ENCODE measurements at regions not wholly inside any gene's neighbourhood (a gene's known extent, or its start where the extent isn't known, plus 50 kb on each side); places are given as distances from the start of the nearest gene placed in this dataset.

- DNase-seq (ENCODE audit: low spot score): no peak
- Histone ChIP-seq H3K9ac (ENCODE audit: low read depth in 1 of 2, low read length in 2 of 2) (no peak overlapping the region), H3K4me1 (ENCODE audit: control insufficient read depth in 4 of 4, insufficient read depth in 4 of 4, low read length in 3 of 4) (no peaks in the 10 kb centered on the region), H3K4me3 (ENCODE audit: low read depth in 1 of 3, low read length in 3 of 3) (no peak overlapping the region), H3K9me3 (ENCODE audit: control insufficient read depth in 4 of 4, low read length in 3 of 4) (no peaks in the 10 kb centered on the region), H3K36me3 (ENCODE audit: control insufficient read depth in 4 of 4, insufficient read depth in 3 of 4, low read depth in 1 of 4, low read length in 3 of 4) (no peaks in the 10 kb centered on the region), H3K27me3 (ENCODE audit: control insufficient read depth in 4 of 4, insufficient read depth in 4 of 4, low read length in 3 of 4) (no peaks in the 10 kb centered on the region), H3K27ac (ENCODE audit: low read depth in 1 of 2, low read length in 2 of 2) (no peak overlapping the region)
- no peak for TF ChIP-seq SP1 (IDR thresholded peaks at IDR 0.05)
- no peak for TF ChIP-seq RXRA (IDR thresholded peaks at IDR 0.05)
- no peak for TF ChIP-seq HNF4A (conservative IDR thresholded peaks at IDR 0.05)
- TF ChIP-seq TAF1 (conservative IDR thresholded peaks at IDR 0.05): no peak
- no peak for TF ChIP-seq YY1 (IDR thresholded peaks at IDR 0.05)
- TF ChIP-seq ZBTB33 (IDR thresholded peaks at IDR 0.05): no peak
- no peak for TF ChIP-seq GABPA (IDR thresholded peaks at IDR 0.05 in 1 of 2, conservative IDR thresholded peaks at IDR 0.05 in 1 of 2)
- WGBS: 88% methylated on average over 36 of the region's 36 CpGs
These were observed 146.7 kb downstream of the CTTN start for GRCh38 chr11:70544774-70545609.

DNA sequence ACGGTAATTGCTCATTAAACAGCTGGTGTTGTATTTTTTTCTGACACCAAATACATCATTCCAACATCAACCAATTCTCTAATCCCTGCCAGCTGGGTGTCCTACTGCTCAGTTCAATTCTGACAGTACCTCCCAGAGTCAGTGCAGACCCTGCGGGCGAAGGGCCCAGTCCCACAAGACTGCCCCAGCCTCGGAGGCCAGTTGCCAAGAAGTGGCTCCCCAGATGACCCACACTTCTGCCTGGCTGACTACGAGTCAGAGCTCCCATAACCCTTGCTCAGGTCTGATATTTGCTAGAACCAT is 147.2 kb downstream of the CTTN start:
- no peak for TF ChIP-seq REST (IDR thresholded peaks at IDR 0.05)
- TF ChIP-seq NR2F2 (IDR thresholded peaks at IDR 0.05): no peak
- no peak for TF ChIP-seq SP1 (IDR thresholded peaks at IDR 0.05)
- TF ChIP-seq YY1 (IDR thresholded peaks at IDR 0.05): no peak
- no peak for TF ChIP-seq JUND (IDR thresholded peaks at IDR 0.05)
- no peak for TF ChIP-seq ZBTB33 (IDR thresholded peaks at IDR 0.05)
- no peak for TF ChIP-seq FOXA2 (IDR thresholded peaks at IDR 0.05)
- TF ChIP-seq HNF4A (conservative IDR thresholded peaks at IDR 0.05): no peak
- TF ChIP-seq GABPA (IDR thresholded peaks at IDR 0.05 in 1 of 2, conservative IDR thresholded peaks at IDR 0.05 in 1 of 2): no peak
- no peak for TF ChIP-seq RXRA (IDR thresholded peaks at IDR 0.05)
- TF ChIP-seq EGR1 (IDR thresholded peaks at IDR 0.05; ENCODE audit: low read depth in 2 of 2): no peak
- no peak for TF ChIP-seq TAF1 (conservative IDR thresholded peaks at IDR 0.05)
- TF ChIP-seq MAX (IDR thresholded peaks at IDR 0.05): no peak
- no peak for TF ChIP-seq FOXA1 (IDR thresholded peaks at IDR 0.05)
- TF ChIP-seq, protein P1, sequence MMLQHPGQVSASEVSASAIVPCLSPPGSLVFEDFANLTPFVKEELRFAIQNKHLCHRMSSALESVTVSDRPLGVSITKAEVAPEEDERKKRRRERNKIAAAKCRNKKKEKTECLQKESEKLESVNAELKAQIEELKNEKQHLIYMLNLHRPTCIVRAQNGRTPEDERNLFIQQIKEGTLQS (IDR thresholded peaks at IDR 0.05): no peak
- TF ChIP-seq, protein P2, sequence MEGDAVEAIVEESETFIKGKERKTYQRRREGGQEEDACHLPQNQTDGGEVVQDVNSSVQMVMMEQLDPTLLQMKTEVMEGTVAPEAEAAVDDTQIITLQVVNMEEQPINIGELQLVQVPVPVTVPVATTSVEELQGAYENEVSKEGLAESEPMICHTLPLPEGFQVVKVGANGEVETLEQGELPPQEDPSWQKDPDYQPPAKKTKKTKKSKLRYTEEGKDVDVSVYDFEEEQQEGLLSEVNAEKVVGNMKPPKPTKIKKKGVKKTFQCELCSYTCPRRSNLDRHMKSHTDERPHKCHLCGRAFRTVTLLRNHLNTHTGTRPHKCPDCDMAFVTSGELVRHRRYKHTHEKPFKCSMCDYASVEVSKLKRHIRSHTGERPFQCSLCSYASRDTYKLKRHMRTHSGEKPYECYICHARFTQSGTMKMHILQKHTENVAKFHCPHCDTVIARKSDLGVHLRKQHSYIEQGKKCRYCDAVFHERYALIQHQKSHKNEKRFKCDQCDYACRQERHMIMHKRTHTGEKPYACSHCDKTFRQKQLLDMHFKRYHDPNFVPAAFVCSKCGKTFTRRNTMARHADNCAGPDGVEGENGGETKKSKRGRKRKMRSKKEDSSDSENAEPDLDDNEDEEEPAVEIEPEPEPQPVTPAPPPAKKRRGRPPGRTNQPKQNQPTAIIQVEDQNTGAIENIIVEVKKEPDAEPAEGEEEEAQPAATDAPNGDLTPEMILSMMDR (IDR thresholded peaks at IDR 0.05; ENCODE audit: low read depth, low read length, missing input control): no peak
- no peak for TF ChIP-seq RAD21 (IDR thresholded peaks at IDR 0.05)
- H3K27ac ChIP-seq (ENCODE audit: low read depth in 1 of 2, low read length in 2 of 2): no peak overlapping the region
- no peak overlapping the region for H3K4me3 ChIP-seq (ENCODE audit: low read depth in 1 of 3, low read length in 3 of 3)
- no peak overlapping the region for H3K9ac ChIP-seq (ENCODE audit: low read depth in 1 of 2, low read length in 2 of 2)
- 90% methylated on average over 5 of the region's 5 CpGs for WGBS
- no peaks in the 10 kb centered on the region for H3K9me3 ChIP-seq (ENCODE audit: control insufficient read depth in 4 of 4, low read length in 3 of 4)
- no peaks in the 10 kb centered on the region for H3K4me1 ChIP-seq (ENCODE audit: control insufficient read depth in 4 of 4, insufficient read depth in 4 of 4, low read length in 3 of 4)
- no peak for DNase-seq (ENCODE audit: low spot score)
- no peaks in the 10 kb centered on the region for H3K27me3 ChIP-seq (ENCODE audit: control insufficient read depth in 4 of 4, insufficient read depth in 4 of 4, low read length in 3 of 4)
- H3K36me3 ChIP-seq (ENCODE audit: control insufficient read depth in 4 of 4, insufficient read depth in 3 of 4, low read depth in 1 of 4, low read length in 3 of 4): no peaks in the 10 kb centered on the region

Data from liver (tissue), 8 donors.